8988T (cell line): ENCODE measurements at regions not wholly inside any gene's neighbourhood (a gene's known extent, or its start where the extent isn't known, plus 50 kb on each side); places are given as distances from the start of the nearest gene placed in this dataset.

Experiments used
- DNase-seq: peaks from one replicate; pipeline ENCODE4 v3.0.0; 2011

DNA sequence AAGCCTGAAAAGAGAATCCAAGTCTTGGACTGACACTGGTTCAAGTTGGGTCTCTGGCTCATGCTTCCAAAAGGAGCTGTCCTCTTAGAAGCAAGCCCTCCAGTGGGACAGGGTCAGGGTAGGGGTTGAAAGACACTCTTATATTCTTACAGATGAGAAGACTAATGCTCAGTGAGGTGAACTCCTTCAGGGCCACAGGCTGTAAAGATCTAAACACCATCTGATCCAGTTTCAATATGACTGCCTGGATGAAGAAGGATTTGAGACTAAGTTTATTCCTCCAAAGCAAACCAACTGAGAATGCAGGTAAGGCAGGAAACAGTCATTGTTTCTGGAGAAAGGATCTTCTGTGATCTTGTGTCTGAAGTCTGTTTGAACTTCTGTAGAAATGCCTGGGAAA lies 99.0 kb upstream of the TAB2 start:
- no peak for DNase-seq

DNA sequence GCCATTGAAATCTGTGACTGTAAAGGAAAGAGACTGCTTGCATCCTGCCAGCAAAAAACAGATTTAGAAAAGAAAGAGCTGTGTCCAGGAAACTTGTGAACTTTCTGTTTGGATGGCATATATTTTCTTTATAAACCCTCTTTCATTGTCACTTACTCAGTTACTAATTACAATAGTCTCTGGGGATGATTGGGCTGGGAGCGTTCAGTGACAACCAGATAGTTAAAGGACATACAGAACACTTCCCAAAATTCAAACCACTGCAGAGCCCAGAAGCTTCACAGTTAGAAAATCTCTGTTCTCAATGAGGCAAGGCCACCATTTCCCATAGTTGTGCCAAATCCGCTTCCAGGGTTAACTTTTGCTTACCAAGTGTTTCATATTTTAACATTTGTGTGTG lies 98.6 kb upstream of the TAB2 start:
- no peak for DNase-seq

GRCh38 chr6:149220882-149221773 lies 96.4 kb upstream of the TAB2 start:
- no peak for DNase-seq

DNA sequence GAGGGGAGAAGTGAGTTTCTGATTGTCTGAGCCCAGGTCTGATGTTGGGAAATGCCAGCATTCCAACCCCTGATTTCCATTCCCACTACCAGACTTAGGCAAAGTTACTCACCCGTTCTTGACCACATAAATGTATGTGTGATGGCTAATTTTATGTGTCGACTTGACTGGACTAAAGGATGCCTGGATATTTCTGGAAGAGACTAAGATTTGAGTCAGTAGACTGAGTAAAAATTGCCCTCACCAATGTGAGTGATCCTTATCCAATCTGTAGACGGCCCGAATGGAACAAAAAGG lies 95.8 kb upstream of the TAB2 start:
- DNase-seq = no peak

DNA sequence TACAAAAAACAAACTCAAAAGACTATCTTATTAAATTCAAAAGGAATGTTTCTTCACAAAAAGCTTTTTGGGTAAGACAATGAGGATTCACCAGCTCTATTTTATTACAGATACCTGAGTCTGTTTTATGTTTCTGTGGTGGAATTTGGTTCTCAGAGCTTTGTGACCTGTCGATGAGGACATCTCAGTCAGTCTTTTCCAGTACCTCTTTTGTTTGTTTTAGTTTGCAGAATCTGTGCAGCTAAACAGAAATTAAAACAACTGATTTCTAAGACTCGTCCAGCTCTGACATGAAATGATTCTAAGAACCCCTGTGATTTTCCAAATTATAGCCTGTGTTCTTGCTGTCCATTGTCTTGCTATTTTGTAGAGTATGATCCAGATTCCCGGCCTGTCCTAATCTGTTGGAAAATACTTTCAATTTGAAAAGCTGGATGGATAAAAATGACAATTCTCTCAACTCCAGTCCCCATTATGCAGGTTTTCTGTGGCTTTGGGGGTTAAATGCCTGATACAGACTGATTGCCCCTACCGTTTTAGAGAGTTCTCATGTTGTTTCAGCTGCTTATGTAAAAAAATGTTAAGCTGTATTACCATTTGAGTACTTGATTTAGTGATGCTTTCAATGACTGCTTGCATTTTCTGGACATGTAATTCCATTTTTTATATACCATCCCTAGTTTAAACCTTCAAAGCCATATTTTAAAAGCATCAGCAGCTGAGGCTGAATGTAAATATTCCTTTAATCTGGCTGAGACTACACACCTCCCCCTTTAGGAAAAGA lies 94.2 kb upstream of the TAB2 start:
- DNase-seq = no peak

GRCh38 chr6:149223904-149224351 lies 93.6 kb upstream of the TAB2 start:
- no peak for DNase-seq

DNA sequence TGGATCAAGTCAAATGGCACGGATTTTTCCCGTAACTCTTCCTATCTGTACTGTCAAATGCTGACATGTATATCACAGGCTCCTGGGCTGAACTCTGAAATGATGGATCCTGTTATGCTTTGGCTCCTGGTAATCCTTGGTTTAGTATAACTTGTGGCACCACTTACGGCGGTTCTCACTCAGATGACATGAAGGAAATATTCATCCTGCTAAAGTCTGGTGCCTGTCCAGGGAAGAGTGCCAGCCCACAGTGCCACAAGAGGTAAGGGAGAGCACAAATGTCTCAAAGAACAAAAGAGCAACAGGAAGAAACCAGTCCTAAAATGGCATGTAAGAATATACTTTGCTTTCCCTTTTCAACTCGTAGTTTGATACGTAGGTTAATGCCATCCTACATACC lies 93.1 kb upstream of the TAB2 start:
- no peak for DNase-seq

DNA sequence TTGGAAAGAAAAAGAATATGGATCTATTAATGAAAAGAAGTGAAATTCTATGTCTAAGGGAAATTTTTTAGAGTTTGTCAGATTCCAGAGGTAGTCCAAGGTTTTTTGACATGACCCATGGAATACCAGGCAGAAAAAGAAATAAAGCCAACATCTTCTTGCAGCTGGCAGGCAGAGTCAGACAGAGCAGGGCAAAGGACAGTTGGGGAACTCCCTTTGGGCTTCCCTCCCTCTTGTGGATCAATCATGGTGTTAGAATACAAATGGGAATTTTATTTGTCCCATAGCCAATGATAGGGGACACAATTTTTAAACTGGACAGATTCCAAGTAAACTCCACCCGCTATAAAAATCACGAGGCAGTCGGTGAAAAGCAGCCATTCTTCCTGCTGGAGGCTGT lies 92.1 kb upstream of the TAB2 start:
- DNase-seq = no peak

GRCh38 chr6:149225946-149226345 lies 91.6 kb upstream of the TAB2 start:
- DNase-seq = no peak

- DNase-seq = no peak
Measured at GRCh38 chr6:149227796-149228195, 89.7 kb upstream of the TAB2 start.

DNA sequence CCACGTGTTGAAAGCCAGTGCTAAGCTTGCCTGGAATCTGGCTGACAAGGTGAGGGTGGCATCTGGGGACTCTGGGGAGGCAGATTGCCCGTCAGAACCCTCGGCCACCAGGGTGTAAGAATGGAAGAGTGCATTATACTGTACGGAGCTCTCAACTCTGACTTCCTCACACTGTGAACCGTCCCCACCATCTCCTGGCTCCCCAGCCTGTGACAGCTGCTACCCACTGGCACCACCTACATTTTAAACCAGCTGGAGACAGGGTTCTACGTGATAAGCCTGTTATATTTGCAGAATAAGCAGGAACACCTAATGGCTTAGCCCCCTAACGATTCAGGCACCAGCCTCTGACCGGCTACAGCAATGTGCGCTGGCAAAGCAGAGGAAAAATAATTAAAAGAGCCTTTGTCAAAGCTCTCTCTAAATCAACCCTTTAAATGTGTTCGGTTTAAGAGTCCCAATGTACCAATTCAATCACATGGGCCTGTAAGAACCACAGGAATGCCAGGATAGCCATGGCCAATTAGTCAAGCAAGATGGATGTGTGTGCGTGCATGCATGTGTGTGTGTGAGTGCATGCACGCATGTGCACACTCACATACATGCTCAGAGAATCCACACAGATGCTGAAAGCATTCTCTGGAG lies 89.1 kb upstream of the TAB2 start:
- DNase-seq = no peak

DNA sequence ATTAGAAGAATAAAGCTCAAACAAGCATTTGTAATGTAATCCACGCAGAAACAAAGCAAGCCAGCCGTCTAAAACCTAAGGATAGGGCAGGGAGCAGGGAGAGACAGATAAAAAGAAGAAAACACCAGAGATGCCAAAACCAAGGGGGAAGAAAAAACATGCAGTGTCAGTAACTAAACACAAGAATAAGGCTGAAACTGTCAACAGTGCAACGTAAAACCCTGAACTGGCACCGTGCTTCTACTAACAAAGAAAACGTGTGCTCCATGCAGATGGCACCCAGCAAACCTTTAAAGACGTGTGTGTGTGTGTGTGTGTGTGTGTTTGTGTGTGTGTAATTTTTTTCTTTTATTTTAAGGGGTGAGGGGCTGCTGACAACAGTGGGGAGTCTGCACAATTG lies 88.4 kb upstream of the TAB2 start:
- DNase-seq = no peak

GRCh38 chr6:149230712-149231460 lies 86.6 kb upstream of the TAB2 start:
- no peak for DNase-seq

DNA sequence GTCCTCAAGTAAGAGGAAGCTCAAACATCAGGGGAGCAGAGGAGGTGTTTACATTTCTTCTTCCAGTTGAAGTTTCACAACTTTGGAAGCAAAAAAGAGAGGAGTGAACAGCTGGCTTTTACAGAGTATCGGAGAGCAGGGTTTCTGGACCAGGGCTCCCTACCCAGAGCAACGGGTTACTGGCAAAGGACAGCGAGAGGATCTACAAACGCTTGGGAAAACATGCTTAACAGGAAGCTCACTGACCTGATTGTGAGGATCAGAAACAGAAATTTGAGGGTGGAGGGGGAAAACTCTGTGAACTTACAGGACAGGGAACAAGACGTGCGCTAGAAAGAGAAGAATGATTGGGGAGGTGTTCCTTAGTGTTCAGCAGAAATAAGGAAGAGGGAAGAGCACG lies 85.7 kb upstream of the TAB2 start:
- no peak for DNase-seq

- peak; percentile 50 for DNase-seq
Measured at GRCh38 chr6:149233056-149233715, 84.3 kb upstream of the TAB2 start.

DNA sequence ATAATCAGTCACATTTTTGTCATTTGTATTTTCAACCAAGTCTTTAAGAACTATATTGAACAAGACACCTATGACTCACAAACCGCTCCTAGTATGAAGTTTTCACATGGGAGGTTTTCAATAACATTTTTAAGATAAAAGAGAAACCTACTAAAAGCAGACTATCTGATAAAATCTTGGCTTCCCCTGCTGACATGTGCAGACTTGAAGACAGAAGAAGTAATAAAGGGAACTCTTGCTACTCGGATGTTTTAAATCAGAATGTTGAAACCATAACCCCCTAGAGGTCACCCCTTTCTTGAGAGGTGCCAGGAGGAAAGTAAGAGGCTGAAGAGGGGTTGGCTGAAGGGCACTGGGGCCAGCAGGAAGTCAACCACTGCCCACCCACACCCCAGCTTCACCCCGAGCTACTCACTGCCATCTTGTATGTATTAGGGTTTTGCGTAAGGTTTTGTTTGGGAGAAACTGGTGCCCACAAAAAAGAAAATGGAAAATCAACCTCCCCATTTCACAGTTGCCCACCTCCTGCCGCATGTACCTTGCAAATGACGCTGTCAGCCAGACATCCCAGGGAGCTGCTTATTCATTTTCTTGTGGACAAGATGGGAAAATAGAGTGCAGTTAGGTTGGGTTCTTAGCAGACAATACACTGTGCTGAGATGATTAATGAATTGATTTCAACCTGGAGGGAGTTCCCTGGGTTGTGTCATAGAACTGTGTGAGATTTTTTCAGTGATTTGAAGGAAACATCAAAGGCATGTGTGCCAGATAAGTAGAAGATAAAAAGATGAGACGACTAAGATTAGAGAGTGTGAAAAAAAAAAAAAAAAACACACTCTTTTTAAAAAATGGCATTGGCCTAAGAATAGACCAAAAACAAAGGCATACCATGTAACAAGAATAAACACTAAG lies 83.2 kb upstream of the TAB2 start:
- no peak for DNase-seq

DNA sequence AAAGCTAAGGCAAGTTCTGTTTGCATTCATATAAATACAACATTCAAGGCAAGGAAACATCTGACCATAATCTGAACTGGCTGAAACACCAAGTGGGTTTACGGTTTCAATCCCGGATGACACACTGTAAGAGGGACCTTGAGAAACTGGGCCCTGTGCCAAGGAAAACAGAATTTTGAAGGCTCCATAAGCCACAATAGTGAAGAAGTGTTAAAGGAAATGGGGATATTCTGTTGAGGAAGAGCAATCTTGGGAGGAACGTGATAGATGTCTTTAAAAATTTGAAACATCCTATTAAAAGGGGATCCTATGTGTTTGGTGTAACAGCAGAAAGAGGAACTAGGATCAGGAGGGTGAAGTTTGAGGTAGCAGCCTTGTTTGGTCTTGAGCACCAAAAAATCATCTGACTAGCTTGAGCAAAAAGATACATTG lies 82.4 kb upstream of the TAB2 start:
- no peak for DNase-seq

DNA sequence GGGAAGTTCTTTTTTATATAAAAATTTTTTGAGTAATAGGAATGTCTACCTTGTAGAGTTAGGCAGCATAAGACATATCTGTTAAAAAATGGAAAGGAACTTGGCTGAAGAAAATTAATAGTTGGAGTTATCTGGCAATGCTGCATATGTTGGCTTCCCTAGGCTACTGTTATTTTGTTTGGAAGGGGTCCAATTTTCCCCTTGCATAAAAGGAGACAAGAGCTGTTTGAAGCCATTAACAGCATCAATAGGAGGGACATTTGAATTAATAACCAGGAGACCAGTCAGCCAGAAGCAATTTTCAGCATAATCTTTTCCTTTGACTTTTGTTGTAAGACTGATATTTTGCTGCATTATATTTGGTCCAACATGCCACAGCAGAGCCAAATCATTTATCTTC lies 80.9 kb upstream of the TAB2 start:
- no peak for DNase-seq

GRCh38 chr6:149237464-149237863 lies 80.0 kb upstream of the TAB2 start:
- DNase-seq = no peak

DNA sequence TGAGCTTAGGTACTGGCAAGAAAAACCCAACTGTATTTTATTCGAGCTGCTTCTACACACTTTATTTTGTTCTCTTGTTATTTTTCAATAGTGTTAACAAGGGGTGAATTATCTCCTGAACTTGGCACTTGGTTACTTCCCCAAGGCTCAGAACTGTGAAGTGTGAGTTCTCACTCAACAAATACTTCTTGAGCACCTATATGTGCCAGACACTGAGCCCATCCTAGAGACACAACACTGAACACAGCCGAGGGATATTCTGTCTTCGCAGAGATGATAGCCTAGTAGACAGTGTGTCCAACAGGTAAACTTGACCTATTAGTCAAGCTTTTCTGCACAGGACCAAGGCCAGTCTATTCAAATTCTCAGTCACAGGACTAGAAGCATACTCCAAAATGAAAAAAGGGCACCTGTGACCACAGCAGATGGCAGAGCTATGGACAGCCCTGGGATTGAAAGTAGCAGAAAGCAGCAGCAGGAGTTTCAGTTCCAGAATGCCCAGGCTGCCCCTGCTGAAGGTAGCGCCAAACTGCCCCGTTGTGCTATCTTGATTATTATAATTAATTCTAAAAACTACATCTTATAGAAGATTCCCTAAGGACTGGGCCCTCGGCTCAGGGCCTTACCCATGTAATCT lies 77.8 kb upstream of the TAB2 start:
- DNase-seq = no peak

- DNase-seq = no peak
Measured at GRCh38 chr6:149242883-149243282, 74.6 kb upstream of the TAB2 start.
